H9 (cell line): ENCODE measurements at regions not wholly inside any gene's neighbourhood (a gene's known extent, or its start where the extent isn't known, plus 50 kb on each side); places are given as distances from the start of the nearest gene placed in this dataset.

ENCODE experiments used
- DNase-seq: peaks from one replicate; pipeline ENCODE4 v3.0.0-alpha.2; 2017
- H2AFZ ChIP-seq: one replicate; pipeline ENCODE4 v1.6.1; 2013; ENCODE audit warnings: mild to moderate bottlenecking, low read length, control low read depth, moderate library complexity
- H2AK5ac ChIP-seq: 2 replicates; pipeline ENCODE4 v1.6.1; 2013; ENCODE audit warnings: low read length, control low read depth, mixed read lengths; ENCODE audit not compliant: insufficient read length
- H2BK120ac ChIP-seq: one replicate; pipeline ENCODE4 v1.6.1; 2013; ENCODE audit warnings: low read depth, mild to moderate bottlenecking, low read length, control low read depth, inconsistent platforms; ENCODE audit not compliant: poor library complexity, severe bottlenecking
- H2BK12ac ChIP-seq: 2 replicates; pipeline ENCODE4 v1.6.1; 2013; ENCODE audit warnings: low read length, control low read depth, mixed read lengths, low read depth; ENCODE audit not compliant: insufficient read length
- H2BK15ac ChIP-seq: 2 replicates; pipeline ENCODE4 v1.6.1; 2013; ENCODE audit warnings: low read depth, low read length, control low read depth
- H2BK20ac ChIP-seq: one replicate; pipeline ENCODE4 v1.6.1; 2013; ENCODE audit warnings: low read depth, mild to moderate bottlenecking, low read length, control low read depth, inconsistent platforms; ENCODE audit not compliant: poor library complexity, severe bottlenecking
- H2BK5ac ChIP-seq: 2 replicates; pipeline ENCODE4 v1.6.1; 2013; ENCODE audit warnings: low read length, control low read depth, mixed read lengths; ENCODE audit not compliant: insufficient read length
- H3K14ac ChIP-seq: 2 replicates; pipeline ENCODE4 v1.6.1; 2013; ENCODE audit warnings: low read length, control low read depth; ENCODE audit not compliant: insufficient read depth
- H3K18ac ChIP-seq: 2 replicates; pipeline ENCODE4 v1.6.1; 2013; ENCODE audit warnings: low read depth, mild to moderate bottlenecking, mixed read lengths, low read length, control low read depth; ENCODE audit not compliant: insufficient read length
- H3K23ac ChIP-seq: 2 replicates; pipeline ENCODE4 v1.6.1; 2013; ENCODE audit warnings: low read length, control low read depth, mixed read lengths, low read depth; ENCODE audit not compliant: insufficient read length
- H3K23me2 ChIP-seq: 2 replicates; pipeline ENCODE4 v1.6.1; 2013; ENCODE audit warnings: low read depth, mild to moderate bottlenecking, mixed read lengths, low read length, control low read depth; ENCODE audit not compliant: insufficient read length, poor library complexity, severe bottlenecking
- H3K27ac ChIP-seq: 2 replicates; pipeline ENCODE4 v1.5.1; 2013; ENCODE audit warnings: low read length, control low read depth, mixed read lengths, low read depth; ENCODE audit not compliant: insufficient read length
- H3K27me3 ChIP-seq: 2 replicates; pipeline ENCODE4 v1.6.1; 2013; ENCODE audit warnings: low read length, control low read depth, inconsistent platforms; ENCODE audit not compliant: insufficient read depth
- H3K4ac ChIP-seq: 2 replicates; pipeline ENCODE4 v1.6.1; 2013; ENCODE audit warnings: low read depth, mild to moderate bottlenecking, control low read depth, inconsistent platforms, low read length, moderate library complexity
- H3K4me1 ChIP-seq: 2 replicates; pipeline ENCODE4 v1.6.1; 2013; ENCODE audit warnings: low read length, control low read depth, inconsistent platforms; ENCODE audit not compliant: insufficient read depth
- H3K4me2 ChIP-seq: 2 replicates; pipeline ENCODE4 v1.6.1; 2013; ENCODE audit warnings: low read length, control low read depth, mixed read lengths; ENCODE audit not compliant: insufficient read length, insufficient read depth
- H3K56ac ChIP-seq: 2 replicates; pipeline ENCODE4 v1.6.1; 2013; ENCODE audit warnings: low read depth, mild to moderate bottlenecking, mixed read lengths, low read length, control low read depth; ENCODE audit not compliant: insufficient read length
- H3K79me1 ChIP-seq: 2 replicates; pipeline ENCODE4 v1.6.1; 2013; ENCODE audit warnings: low read depth, mild to moderate bottlenecking, moderate library complexity, low read length, control low read depth, inconsistent platforms; ENCODE audit not compliant: insufficient read depth, poor library complexity, severe bottlenecking
- H3K79me2 ChIP-seq: 2 replicates; pipeline ENCODE4 v1.6.1; 2013; ENCODE audit warnings: low read length, control low read depth, inconsistent platforms; ENCODE audit not compliant: insufficient read depth
- H3K9ac ChIP-seq: 2 replicates; pipeline ENCODE4 v1.6.1; 2013; ENCODE audit warnings: low read length, control low read depth, mixed read lengths; ENCODE audit not compliant: insufficient read length; ENCODE audit errors: extremely low read depth
- H3K9me3 ChIP-seq: one replicate; pipeline ENCODE4 v1.6.1; 2013; ENCODE audit warnings: low read depth, low read length, inconsistent platforms; ENCODE audit not compliant: control insufficient read depth
- H3T11ph ChIP-seq: one replicate; pipeline ENCODE4 v1.6.1; 2013; ENCODE audit warnings: mild to moderate bottlenecking, low read length, control low read depth, inconsistent platforms
- H4K20me1 ChIP-seq: one replicate; pipeline ENCODE4 v1.6.1; 2013; ENCODE audit not compliant: control insufficient read depth, insufficient read length, insufficient read depth
- H4K5ac ChIP-seq: 2 replicates; pipeline ENCODE4 v1.6.1; 2013; ENCODE audit warnings: low read depth, mild to moderate bottlenecking, mixed read lengths, low read length, control low read depth; ENCODE audit not compliant: insufficient read length
- H4K8ac ChIP-seq: replicated peaks from 2 replicates; pipeline ENCODE4 v1.6.1; 2013; ENCODE audit warnings: low read length, control low read depth, mixed read lengths, low read depth; ENCODE audit not compliant: insufficient read length
- H4K91ac ChIP-seq: 2 replicates; pipeline ENCODE4 v1.6.1; 2013; ENCODE audit warnings: low read depth, mild to moderate bottlenecking, moderate library complexity, mixed read lengths, low read length, control low read depth; ENCODE audit not compliant: insufficient read length
- H3K27ac Mint-ChIP-seq, 3 experiments: 2 replicates in 2 of 3; 3 replicates in 1 of 3; pipeline ENCODE4 v1.8.0; 2020 to 2021; ENCODE audit warnings: mixed read lengths in 3 of 3, mild to moderate bottlenecking in 1 of 3, moderate library complexity in 1 of 3
- H3K27me3 Mint-ChIP-seq: 2 replicates; pipeline ENCODE4 v1.8.0; 2021; ENCODE audit warnings: low read depth, mild to moderate bottlenecking, moderate library complexity, mixed read lengths
- H3K36me3 Mint-ChIP-seq, 3 experiments: 2 replicates in 2 of 3; 3 replicates in 1 of 3; pipeline ENCODE4 v1.8.0; 2020 to 2021; ENCODE audit warnings: low read depth in 3 of 3, mixed read lengths in 3 of 3; ENCODE audit not compliant: insufficient read depth in 1 of 3
- H3K4me1 Mint-ChIP-seq, 2 experiments: 2 replicates each; pipeline ENCODE4 v1.8.0; 2020; ENCODE audit warnings: mixed read lengths in 2 of 2
- H3K4me3 Mint-ChIP-seq, 2 experiments: 2 replicates in 1 of 2; 3 replicates in 1 of 2; pipeline ENCODE4 v1.8.0; 2020 to 2021; ENCODE audit warnings: mild to moderate bottlenecking in 2 of 2, mixed read lengths in 2 of 2, moderate library complexity in 1 of 2
- H3K9me3 Mint-ChIP-seq, 2 experiments: 2 replicates in 1 of 2; 3 replicates in 1 of 2; pipeline ENCODE4 v1.8.0; 2020; ENCODE audit warnings: mild to moderate bottlenecking in 2 of 2, mixed read lengths in 2 of 2, moderate library complexity in 1 of 2
- CTCF ChIP-seq: fragments of 200-600 bp; sonication (generic); conservative IDR thresholded peaks from 3 replicates; pipeline ENCODE4 v1.8.0; 2021; ENCODE audit warnings: antibody characterized with exemption, mild to moderate bottlenecking
- WGBS: extraction: QIAGEN DNeasy Blood & Tissue Kit; methylation state at CpG from one replicate; pipeline ENCODE4 v1.1.7; 2013; ENCODE audit warnings: missing lambda C conversion rate, low lambda C conversion rate, mixed read lengths; ENCODE audit not compliant: insufficient read length; ENCODE audit errors: extremely low coverage; 5-methylcytosine and 5-hydroxymethylcytosine counted together

- DNase-seq, result no peak
- no peak for TF ChIP-seq CTCF
- Histone ChIP-seq H2BK12ac (no peak overlapping the region), H2AK5ac (no peak overlapping the region), H3K4me1 (no peaks in the 10 kb centered on the region), H4K91ac (no peak overlapping the region), H2BK15ac (no peak overlapping the region), H3K23me2 (no peaks in the 10 kb centered on the region), H3K9ac (no peak overlapping the region), H4K8ac (no peak overlapping the region), H4K20me1 (no peaks in the 10 kb centered on the region), H3T11ph (no peak overlapping the region), H4K5ac (no peak overlapping the region), H3K79me2 (no peaks in the 10 kb centered on the region), H3K27ac (no peak overlapping the region), H3K27me3 (no peaks in the 10 kb centered on the region), H2BK5ac (no peak overlapping the region), H3K79me1 (no peaks in the 10 kb centered on the region), H2BK20ac (no peak overlapping the region), H2BK120ac (no peak overlapping the region), H2AFZ (no peak overlapping the region), H3K18ac (no peak overlapping the region), H3K23ac (no peak overlapping the region), H3K4me2 (no peak overlapping the region), H3K4ac (no peak overlapping the region), H3K9me3 (no peaks in the 10 kb centered on the region), H3K56ac (no peak overlapping the region), H3K14ac (no peak overlapping the region)
- Mint-ChIP-seq H3K27ac (no peak overlapping the region; a peak in 2 of 7 replicates), H3K27me3 (no peaks in the 10 kb centered on the region), H3K36me3 (peaks cover 1 to 4% (median 3%) of the 10 kb centered on the region in 3 experiments; a peak in 4 of 7 replicates), H3K4me3 (no peak overlapping the region), H3K9me3 (peaks cover 0 to 2% of the 10 kb centered on the region in 2 experiments; a peak in 3 of 5 replicates), H3K4me1 (peaks cover 0 to 2% of the 10 kb centered on the region in 2 experiments; a peak in 1 of 4 replicates)
- WGBS, result no CpG with 5 or more reads among the region's 2 CpGs
Measured at GRCh38 chr4:123127875-123128274, 205.5 kb upstream of the NUDT6 start.
